SK-N-SH (cell line): ENCODE measurements at regions not wholly inside any gene's neighbourhood (a gene's known extent, or its start where the extent isn't known, plus 50 kb on each side); places are given as distances from the start of the nearest gene placed in this dataset.
A peak's percentile ranks its signal among the peaks of the same experiment; 100 is the strongest.

Source experiments
- MXI1 ChIP-seq: IDR thresholded peaks from 2 replicates; pipeline ENCODE4 v1.6.1; 2012; ENCODE audit warnings: mild to moderate bottlenecking, low read depth, low read length, improper control_type of control experiment
- POLR2AphosphoS5 ChIP-seq: IDR thresholded peaks from 2 replicates; pipeline ENCODE4 v1.6.1; 2012; ENCODE audit warnings: low read depth, low read length
- SIN3A ChIP-seq: IDR thresholded peaks from 2 replicates; pipeline ENCODE4 v1.6.1; 2012; ENCODE audit warnings: low read depth, mild to moderate bottlenecking, low read length, moderate library complexity, borderline replicate concordance
- TCF12 ChIP-seq: IDR thresholded peaks from 2 replicates; pipeline ENCODE4 v1.4.0; 2012
- TEAD4 ChIP-seq: IDR thresholded peaks from 2 replicates; pipeline ENCODE4 v1.4.0; 2012; ENCODE audit warnings: mild to moderate bottlenecking, borderline replicate concordance; ENCODE audit not compliant: insufficient read depth
- YY1 ChIP-seq: IDR thresholded peaks from 2 replicates; pipeline ENCODE4 v1.4.0; 2012; ENCODE audit warnings: low read depth, mild to moderate bottlenecking
- TF ChIP-seq, protein P1 (sequence below): fragments of 200-600 bp; sonication (generic); IDR thresholded peaks from 2 replicates; pipeline ENCODE4 v1.6.1; 2017; ENCODE audit warnings: antibody characterized with exemption, mild to moderate bottlenecking, moderate library complexity
- TF ChIP-seq, protein P2 (sequence below): IDR thresholded peaks from 2 replicates; pipeline ENCODE4 v1.4.0; 2012; ENCODE audit warnings: low read depth

DNA sequence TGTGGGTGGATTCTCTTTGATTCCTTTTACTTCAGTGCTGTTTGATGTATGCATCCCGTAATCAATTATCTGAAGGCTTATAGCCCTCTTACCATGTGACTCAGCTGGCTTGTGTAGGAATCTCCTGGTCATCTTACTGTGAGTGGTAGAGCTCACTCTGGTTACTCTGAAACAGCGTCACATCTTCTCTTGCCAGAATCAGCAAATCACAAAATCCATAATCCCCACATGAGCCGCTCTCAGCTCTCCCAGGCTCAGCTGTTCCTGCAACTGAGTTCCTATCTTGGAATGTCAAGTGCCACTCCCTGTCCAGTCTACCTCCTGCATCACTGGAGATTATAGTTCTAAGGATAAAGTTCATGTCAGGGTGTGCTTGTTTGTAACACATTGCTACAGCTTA, 278.0 kb downstream of the FBXO8 start:
- no peak for TF ChIP-seq POLR2AphosphoS5
- TF ChIP-seq, protein P1, sequence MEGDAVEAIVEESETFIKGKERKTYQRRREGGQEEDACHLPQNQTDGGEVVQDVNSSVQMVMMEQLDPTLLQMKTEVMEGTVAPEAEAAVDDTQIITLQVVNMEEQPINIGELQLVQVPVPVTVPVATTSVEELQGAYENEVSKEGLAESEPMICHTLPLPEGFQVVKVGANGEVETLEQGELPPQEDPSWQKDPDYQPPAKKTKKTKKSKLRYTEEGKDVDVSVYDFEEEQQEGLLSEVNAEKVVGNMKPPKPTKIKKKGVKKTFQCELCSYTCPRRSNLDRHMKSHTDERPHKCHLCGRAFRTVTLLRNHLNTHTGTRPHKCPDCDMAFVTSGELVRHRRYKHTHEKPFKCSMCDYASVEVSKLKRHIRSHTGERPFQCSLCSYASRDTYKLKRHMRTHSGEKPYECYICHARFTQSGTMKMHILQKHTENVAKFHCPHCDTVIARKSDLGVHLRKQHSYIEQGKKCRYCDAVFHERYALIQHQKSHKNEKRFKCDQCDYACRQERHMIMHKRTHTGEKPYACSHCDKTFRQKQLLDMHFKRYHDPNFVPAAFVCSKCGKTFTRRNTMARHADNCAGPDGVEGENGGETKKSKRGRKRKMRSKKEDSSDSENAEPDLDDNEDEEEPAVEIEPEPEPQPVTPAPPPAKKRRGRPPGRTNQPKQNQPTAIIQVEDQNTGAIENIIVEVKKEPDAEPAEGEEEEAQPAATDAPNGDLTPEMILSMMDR = no peak
- no peak for TF ChIP-seq YY1
- TF ChIP-seq TCF12 = no peak
- TF ChIP-seq MXI1 = peak; percentile 61; the same call in 1 of the 2 replicates
- TF ChIP-seq, protein P2, sequence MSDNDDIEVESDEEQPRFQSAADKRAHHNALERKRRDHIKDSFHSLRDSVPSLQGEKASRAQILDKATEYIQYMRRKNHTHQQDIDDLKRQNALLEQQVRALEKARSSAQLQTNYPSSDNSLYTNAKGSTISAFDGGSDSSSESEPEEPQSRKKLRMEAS = no peak
- TF ChIP-seq SIN3A = no peak
- no peak for TF ChIP-seq TEAD4
